AG04450 (cell line): ENCODE measurements at regions not wholly inside any gene's neighbourhood (a gene's known extent, or its start where the extent isn't known, plus 50 kb on each side); places are given as distances from the start of the nearest gene placed in this dataset.

Experiments used
- CTCF ChIA-PET: fragments of 300-600, 350-600 bp; formaldehyde crosslinking; extraction: SDS; loops from one replicate; lab custom pipeline; 2022; ENCODE audit warnings: antibody characterized with exemption, inconsistent platforms; lab: Charles Lee
- POLR2A ChIA-PET: fragments of 350-600 bp; formaldehyde crosslinking; extraction: SDS; loops from one replicate; lab custom pipeline; 2021; ENCODE audit warnings: antibody characterized with exemption, inconsistent platforms; lab: Yijun Ruan, JAX
- DNase-seq: peaks from one replicate; pipeline ENCODE4 v3.0.0-alpha.2; 2011; ENCODE audit warnings: low read depth, low spot score
- H3K27ac ChIP-seq: one replicate; pipeline ENCODE4 v1.5.1; 2012; ENCODE audit warnings: low read depth, low read length, control low read depth
- H3K27me3 ChIP-seq: one replicate; pipeline ENCODE4 v1.6.0; 2012; ENCODE audit warnings: low read length; ENCODE audit not compliant: control insufficient read depth, insufficient read depth
- H3K4me3 ChIP-seq: 2 replicates; pipeline ENCODE4 v1.5.1; 2011; ENCODE audit warnings: mild to moderate bottlenecking, low read depth, low read length, control low read depth
- H3K9me3 ChIP-seq: 2 replicates; pipeline ENCODE4 v1.5.1; 2012; ENCODE audit warnings: low read length; ENCODE audit not compliant: control insufficient read depth, insufficient read depth
- TF ChIP-seq, protein P1 (sequence below): IDR thresholded peaks from 2 replicates; pipeline ENCODE4 v1.5.1; 2011; ENCODE audit warnings: low read depth, low read length, control low read depth, inconsistent platforms

DNA sequence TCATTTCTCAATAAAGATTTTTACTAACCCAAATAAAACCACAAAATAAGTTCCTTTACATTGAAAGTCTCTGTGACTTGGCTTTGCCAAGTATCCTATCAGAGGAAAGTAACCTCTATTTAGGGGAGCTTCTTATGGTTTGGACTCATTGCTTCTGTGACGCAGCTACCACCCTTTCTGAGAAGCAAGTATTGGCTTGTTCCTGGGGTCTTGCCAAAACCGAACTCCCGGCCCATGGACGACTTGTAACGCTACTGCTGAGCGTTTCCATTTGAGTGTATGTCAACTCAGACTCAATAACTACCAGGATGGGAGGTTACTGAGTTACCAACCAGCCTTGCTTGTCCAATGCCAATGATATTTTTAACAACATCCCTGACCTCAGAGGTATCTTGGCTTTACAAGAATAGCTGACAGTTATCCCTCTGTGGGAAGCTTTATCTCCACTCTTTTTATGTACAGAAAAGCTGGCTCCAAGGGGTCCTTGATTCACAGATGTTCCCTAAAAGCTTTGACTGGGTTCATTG is 911.9 kb downstream of the TTLL7 start:
- Histone ChIP-seq H3K4me3 (no peak overlapping the region), H3K27ac (no peak overlapping the region), H3K9me3 (no peaks in the 10 kb centered on the region), H3K27me3 (no peaks in the 10 kb centered on the region)
- POLR2A ChIA-PET, result no interaction called here
- CTCF ChIA-PET, result no interaction called here
- TF ChIP-seq, protein P1, sequence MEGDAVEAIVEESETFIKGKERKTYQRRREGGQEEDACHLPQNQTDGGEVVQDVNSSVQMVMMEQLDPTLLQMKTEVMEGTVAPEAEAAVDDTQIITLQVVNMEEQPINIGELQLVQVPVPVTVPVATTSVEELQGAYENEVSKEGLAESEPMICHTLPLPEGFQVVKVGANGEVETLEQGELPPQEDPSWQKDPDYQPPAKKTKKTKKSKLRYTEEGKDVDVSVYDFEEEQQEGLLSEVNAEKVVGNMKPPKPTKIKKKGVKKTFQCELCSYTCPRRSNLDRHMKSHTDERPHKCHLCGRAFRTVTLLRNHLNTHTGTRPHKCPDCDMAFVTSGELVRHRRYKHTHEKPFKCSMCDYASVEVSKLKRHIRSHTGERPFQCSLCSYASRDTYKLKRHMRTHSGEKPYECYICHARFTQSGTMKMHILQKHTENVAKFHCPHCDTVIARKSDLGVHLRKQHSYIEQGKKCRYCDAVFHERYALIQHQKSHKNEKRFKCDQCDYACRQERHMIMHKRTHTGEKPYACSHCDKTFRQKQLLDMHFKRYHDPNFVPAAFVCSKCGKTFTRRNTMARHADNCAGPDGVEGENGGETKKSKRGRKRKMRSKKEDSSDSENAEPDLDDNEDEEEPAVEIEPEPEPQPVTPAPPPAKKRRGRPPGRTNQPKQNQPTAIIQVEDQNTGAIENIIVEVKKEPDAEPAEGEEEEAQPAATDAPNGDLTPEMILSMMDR, result no peak
- DNase-seq, result no peak

- TF ChIP-seq, protein P1, result no peak
- DNase-seq, result no peak
- no peak overlapping the region for H3K4me3 ChIP-seq
- H3K9me3 ChIP-seq, result no peaks in the 10 kb centered on the region
- no peaks in the 10 kb centered on the region for H3K27me3 ChIP-seq
- CTCF ChIA-PET, result interaction anchor here (0.6 kb wide), 1 partner anchor 311 kb away, joined by 4 read pairs; no protein-coding TSS in a partner anchor
- no peak overlapping the region for H3K27ac ChIP-seq
- POLR2A ChIA-PET, result no interaction called here
These were observed 912.6 kb downstream of the TTLL7 start for GRCh38 chr1:83086346-83086745.

DNA sequence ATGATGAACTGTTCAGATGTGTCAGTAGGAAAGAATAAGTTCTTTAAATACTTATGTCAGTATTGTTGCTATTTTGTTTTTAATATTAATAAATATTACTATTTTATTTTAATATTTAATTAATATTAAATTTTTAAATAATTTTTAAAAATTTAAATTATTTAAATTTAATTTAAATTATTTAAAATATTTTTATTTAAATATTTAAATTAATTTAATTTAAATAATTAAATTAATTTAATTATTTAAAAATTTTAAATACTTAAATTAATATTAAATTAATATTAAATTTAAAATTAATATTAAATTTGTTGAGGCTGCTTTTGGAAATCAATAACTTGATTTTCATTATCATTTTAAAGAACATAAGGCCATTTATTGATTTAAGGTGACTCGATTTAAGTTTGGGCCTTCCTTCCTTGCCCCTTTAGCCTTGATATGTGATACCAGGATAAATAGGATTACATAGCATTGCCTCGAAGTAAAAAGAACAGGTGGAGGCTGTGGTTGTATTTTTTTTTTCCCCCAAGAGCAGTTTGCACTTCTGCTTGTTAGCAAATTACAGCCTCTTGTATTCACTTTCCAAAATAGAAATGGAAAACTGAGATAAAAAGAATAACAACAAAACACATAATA is 915.2 kb downstream of the TTLL7 start:
- Histone ChIP-seq H3K27me3 (no peaks in the 10 kb centered on the region), H3K9me3 (no peaks in the 10 kb centered on the region), H3K4me3 (no peak overlapping the region), H3K27ac (no peak overlapping the region)
- no peak for DNase-seq
- CTCF ChIA-PET, result no interaction called here
- TF ChIP-seq, protein P1, result no peak
- POLR2A ChIA-PET, result no interaction called here

GRCh38 chr1:83077411-83077810 is 921.5 kb downstream of the TTLL7 start:
- Histone ChIP-seq H3K9me3 (no peaks in the 10 kb centered on the region), H3K27me3 (no peaks in the 10 kb centered on the region), H3K27ac (no peak overlapping the region), H3K4me3 (no peak overlapping the region)
- POLR2A ChIA-PET, result no interaction called here
- DNase-seq, result no peak
- CTCF ChIA-PET, result no interaction called here
- TF ChIP-seq, protein P1, result no peak

DNA sequence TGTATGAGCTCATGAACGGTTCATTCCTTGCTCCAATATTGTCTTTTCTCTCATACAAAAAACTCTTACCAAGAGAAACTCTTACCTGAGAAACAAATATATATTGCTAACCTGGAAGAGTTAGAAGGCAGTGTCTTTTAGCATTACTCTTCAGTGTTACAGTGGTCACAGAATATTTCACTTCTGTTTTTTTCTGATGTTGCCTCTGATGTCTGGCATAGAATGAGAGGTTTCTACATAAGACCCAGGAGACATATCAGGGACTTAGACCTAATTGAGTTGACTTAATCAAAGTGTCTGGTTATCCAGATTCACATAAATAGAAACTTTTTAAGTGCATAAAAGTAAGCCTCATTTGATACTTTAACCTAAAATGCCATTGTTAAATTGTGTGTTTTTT is 923.8 kb downstream of the TTLL7 start:
- Histone ChIP-seq H3K27me3 (no peaks in the 10 kb centered on the region), H3K27ac (no peak overlapping the region), H3K4me3 (no peak overlapping the region), H3K9me3 (no peaks in the 10 kb centered on the region)
- TF ChIP-seq, protein P1, result no peak
- ChIA-PET POLR2A (no interaction called here), CTCF (no interaction called here)
- DNase-seq, result no peak
